ENCODE measurements at regions not wholly inside any gene's neighbourhood (a gene's known extent, or its start where the extent isn't known, plus 50 kb on each side); places are given as distances from the start of the nearest gene placed in this dataset.

GRCh38 chr9:14398473-14398872 is 84.5 kb upstream of the NFIB start:
- H3K27ac ChIP-seq: no peak overlapping the region
- no peaks in the 10 kb centered on the region for H3K36me3 ChIP-seq
- no peaks in the 10 kb centered on the region for H3K9me3 ChIP-seq
- H3K27me3 ChIP-seq: no peaks in the 10 kb centered on the region
- no peak for TF ChIP-seq CTCF (IDR thresholded peaks at IDR 0.05)
- no peak for TF ChIP-seq POLR2A (IDR thresholded peaks at IDR 0.05)
- DNase-seq: no peak
- no peak overlapping the region for H3K4me3 ChIP-seq
- no peaks in the 10 kb centered on the region for H3K4me1 ChIP-seq

GRCh38 chr9:14396171-14396570 is 82.2 kb upstream of the NFIB start:
- no peaks in the 10 kb centered on the region for H3K4me1 ChIP-seq
- H3K9me3 ChIP-seq: no peaks in the 10 kb centered on the region
- no peaks in the 10 kb centered on the region for H3K36me3 ChIP-seq
- no peak overlapping the region for H3K4me3 ChIP-seq
- H3K27ac ChIP-seq: no peak overlapping the region
- H3K27me3 ChIP-seq: no peaks in the 10 kb centered on the region
- no peak for DNase-seq
- no peak for TF ChIP-seq CTCF (IDR thresholded peaks at IDR 0.05)
- TF ChIP-seq POLR2A (IDR thresholded peaks at IDR 0.05): no peak

GRCh38 chr9:14395317-14396082 is 81.6 kb upstream of the NFIB start:
- no peak for TF ChIP-seq POLR2A (IDR thresholded peaks at IDR 0.05)
- TF ChIP-seq CTCF (IDR thresholded peaks at IDR 0.05): no peak
- no peak for DNase-seq
- H3K4me3 ChIP-seq: no peak overlapping the region
- H3K27ac ChIP-seq: no peak overlapping the region
- H3K4me1 ChIP-seq: no peaks in the 10 kb centered on the region
- H3K36me3 ChIP-seq: no peaks in the 10 kb centered on the region
- H3K27me3 ChIP-seq: no peaks in the 10 kb centered on the region
- no peaks in the 10 kb centered on the region for H3K9me3 ChIP-seq

- no peaks in the 10 kb centered on the region for H3K36me3 ChIP-seq
- no peak overlapping the region for H3K27ac ChIP-seq
- no peak for DNase-seq
- H3K4me1 ChIP-seq: no peaks in the 10 kb centered on the region
- H3K27me3 ChIP-seq: no peaks in the 10 kb centered on the region
- TF ChIP-seq POLR2A (IDR thresholded peaks at IDR 0.05) (no peak), CTCF (IDR thresholded peaks at IDR 0.05) (no peak)
- H3K9me3 ChIP-seq: no peaks in the 10 kb centered on the region
- no peak overlapping the region for H3K4me3 ChIP-seq
Measured at GRCh38 chr9:14393418-14393817, 79.5 kb upstream of the NFIB start.

- no peaks in the 10 kb centered on the region for H3K27me3 ChIP-seq
- TF ChIP-seq POLR2A (IDR thresholded peaks at IDR 0.05): no peak
- TF ChIP-seq CTCF (IDR thresholded peaks at IDR 0.05): no peak
- H3K36me3 ChIP-seq: no peaks in the 10 kb centered on the region
- no peaks in the 10 kb centered on the region for H3K4me1 ChIP-seq
- H3K4me3 ChIP-seq: no peak overlapping the region
- no peaks in the 10 kb centered on the region for H3K9me3 ChIP-seq
- H3K27ac ChIP-seq: no peak overlapping the region
- no peak for DNase-seq
Measured at GRCh38 chr9:14391620-14392019, 77.7 kb upstream of the NFIB start.

- H3K4me1 ChIP-seq: no peaks in the 10 kb centered on the region
- TF ChIP-seq CTCF (IDR thresholded peaks at IDR 0.05): no peak
- no peak overlapping the region for H3K27ac ChIP-seq
Measured at GRCh38 chr9:14389657-14390056, 75.7 kb upstream of the NFIB start.

More at GRCh38 chr9:14389657-14390056, 75.7 kb upstream of the NFIB start:
- DNase-seq: no peak
- H3K9me3 ChIP-seq: no peaks in the 10 kb centered on the region
- H3K4me3 ChIP-seq: no peak overlapping the region
- H3K27me3 ChIP-seq: no peaks in the 10 kb centered on the region
- H3K36me3 ChIP-seq: no peaks in the 10 kb centered on the region

Measured in Peyer's patch (tissue), 4 donors.